Lower leg skin (tissue), 4 donors: ENCODE measurements at regions not wholly inside any gene's neighbourhood (a gene's known extent, or its start where the extent isn't known, plus 50 kb on each side); places are given as distances from the start of the nearest gene placed in this dataset.

Experiments
- DNase-seq, 2 donors: peaks; one replicate each; pipeline ENCODE4 v3.0.0-alpha.2; 2019; ENCODE audit warnings: low spot score in 2 of 2
- H3K4me3 ChIP-seq: fragments of 200-600 bp; sonication (generic); 2 replicates; pipeline ENCODE4 v1.5.1; 2017; ENCODE audit warnings: mild to moderate bottlenecking, low read depth; ENCODE audit not compliant: poor library complexity, severe bottlenecking
- POLR2A ChIP-seq, 2 donors: fragments of 450-650 bp; IDR thresholded peaks; one replicate each; pipeline ENCODE4 v1.6.1; 2016 to 2017; ENCODE audit warnings: antibody characterized with exemption in 2 of 2, mild to moderate bottlenecking in 1 of 2, moderate library complexity in 1 of 2
- WGBS, 2 donors: methylation state at CpG; one replicate each; pipeline ENCODE4 v1.1.5; 2018; 5-methylcytosine and 5-hydroxymethylcytosine counted together
- intact Hi-C: fragments of 100-400 bp; cut with DNase I; formaldehyde crosslinking; loops from one replicate; pipeline ENCODE4 v1.15.0; 2023; ENCODE audit warnings: low total_unique reads
- TF ChIP-seq, protein P1 (sequence below), 3 donors: fragments of 450-650 bp; IDR thresholded peaks; one replicate each; pipeline ENCODE4 v1.5.1; 2016; ENCODE audit warnings: antibody characterized with exemption in 3 of 3, mild to moderate bottlenecking in 3 of 3, moderate library complexity in 2 of 3

DNA sequence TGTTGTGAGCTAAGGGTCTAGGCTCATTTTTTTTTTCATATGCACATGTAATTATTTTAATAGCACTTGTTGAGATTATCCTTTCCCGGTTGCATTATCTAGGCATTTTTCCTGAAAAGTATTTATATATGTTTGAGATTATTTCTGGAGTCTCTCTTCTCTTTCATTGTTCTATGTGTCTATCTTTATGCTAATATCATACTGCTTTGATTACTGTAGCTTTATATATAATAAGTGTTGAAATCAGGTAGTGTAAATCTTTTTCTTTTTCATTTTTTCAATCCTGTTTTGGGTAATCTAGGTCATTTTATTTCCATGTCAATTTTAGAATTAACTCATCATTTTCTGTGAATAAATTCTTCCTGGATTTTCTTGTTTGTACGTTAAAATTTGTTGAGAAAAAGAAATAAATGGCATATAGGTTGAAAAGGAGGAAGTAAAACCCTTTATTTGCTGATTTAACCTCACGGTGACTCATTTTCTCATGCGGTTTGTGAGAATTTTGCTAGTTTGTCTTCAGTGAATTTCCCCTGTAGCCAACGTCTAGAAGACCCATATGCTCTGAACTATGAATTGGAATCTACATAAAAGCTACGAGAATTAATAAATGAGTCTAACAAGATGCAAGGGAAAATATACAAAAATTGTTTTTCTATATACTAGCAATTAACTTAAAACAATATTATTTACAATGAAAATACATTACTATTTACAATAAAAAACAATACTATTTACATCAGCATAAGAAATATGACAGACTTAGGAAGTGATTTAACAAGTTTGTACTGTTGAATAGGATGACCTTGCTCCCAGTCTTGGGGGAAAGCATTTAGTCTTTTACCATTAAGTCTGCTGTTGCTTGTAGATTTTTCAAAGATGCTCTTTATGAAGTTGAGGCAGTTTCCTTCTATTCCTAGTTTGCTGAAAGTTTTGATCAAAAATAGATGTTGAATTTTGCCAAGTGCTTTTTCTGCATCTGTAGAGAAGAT is 105.0 kb downstream of the SNAPC1 start:
- DNase-seq = no peak
- WGBS, 2 donors = 75 to 77% methylated on average over 6 of the region's 6 CpGs
- intact Hi-C loops = no loop called here
- no peak overlapping the region for H3K4me3 ChIP-seq
- TF ChIP-seq POLR2A (IDR thresholded peaks at IDR 0.05) = no peak
- TF ChIP-seq, protein P1, sequence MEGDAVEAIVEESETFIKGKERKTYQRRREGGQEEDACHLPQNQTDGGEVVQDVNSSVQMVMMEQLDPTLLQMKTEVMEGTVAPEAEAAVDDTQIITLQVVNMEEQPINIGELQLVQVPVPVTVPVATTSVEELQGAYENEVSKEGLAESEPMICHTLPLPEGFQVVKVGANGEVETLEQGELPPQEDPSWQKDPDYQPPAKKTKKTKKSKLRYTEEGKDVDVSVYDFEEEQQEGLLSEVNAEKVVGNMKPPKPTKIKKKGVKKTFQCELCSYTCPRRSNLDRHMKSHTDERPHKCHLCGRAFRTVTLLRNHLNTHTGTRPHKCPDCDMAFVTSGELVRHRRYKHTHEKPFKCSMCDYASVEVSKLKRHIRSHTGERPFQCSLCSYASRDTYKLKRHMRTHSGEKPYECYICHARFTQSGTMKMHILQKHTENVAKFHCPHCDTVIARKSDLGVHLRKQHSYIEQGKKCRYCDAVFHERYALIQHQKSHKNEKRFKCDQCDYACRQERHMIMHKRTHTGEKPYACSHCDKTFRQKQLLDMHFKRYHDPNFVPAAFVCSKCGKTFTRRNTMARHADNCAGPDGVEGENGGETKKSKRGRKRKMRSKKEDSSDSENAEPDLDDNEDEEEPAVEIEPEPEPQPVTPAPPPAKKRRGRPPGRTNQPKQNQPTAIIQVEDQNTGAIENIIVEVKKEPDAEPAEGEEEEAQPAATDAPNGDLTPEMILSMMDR (IDR thresholded peaks at IDR 0.05) = no peak

DNA sequence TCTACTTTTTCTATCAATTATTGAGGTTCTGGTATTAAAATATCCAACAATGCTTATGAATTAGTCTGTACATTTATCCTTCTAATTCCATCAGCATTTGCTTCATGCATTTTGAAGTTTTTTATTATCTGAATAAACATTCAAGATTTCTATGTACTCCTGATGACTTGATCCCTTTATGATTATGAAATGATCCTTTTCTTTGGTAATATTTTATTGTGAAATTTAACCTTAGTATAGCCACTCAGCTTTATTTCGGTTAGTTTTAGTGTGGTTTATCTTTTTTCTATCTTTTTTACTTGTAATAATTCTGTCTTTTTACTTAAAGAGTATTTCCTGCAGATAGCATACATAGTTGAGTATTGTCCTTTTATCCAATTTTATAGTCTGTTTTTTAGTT is 106.6 kb downstream of the SNAPC1 start:
- TF ChIP-seq, protein P1 (IDR thresholded peaks at IDR 0.05) = no peak
- TF ChIP-seq POLR2A (IDR thresholded peaks at IDR 0.05) = no peak
- H3K4me3 ChIP-seq = no peak overlapping the region
- DNase-seq = no peak
- 88 to 89% methylated on average over 1 of the region's 1 CpG for WGBS, 2 donors
- intact Hi-C loops = no loop called here

DNA sequence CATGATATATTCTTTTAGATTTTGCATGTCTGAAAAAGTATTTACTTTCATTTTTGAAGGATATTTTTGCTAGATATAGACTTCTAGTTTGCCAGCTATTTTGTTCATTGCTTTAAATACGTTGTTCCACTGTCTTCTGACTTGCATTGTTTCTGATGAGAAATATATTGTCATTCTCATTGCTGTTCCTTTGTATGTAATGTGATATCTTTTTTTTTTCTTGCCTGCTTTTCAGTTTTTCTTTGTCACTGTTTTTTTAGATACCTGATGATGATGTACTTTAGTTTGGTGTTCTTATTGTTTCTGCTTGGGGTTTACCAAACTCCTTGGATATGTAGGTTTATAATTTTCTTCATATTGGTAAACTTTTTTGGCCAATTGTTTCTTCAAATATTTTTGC is 107.9 kb downstream of the SNAPC1 start:
- DNase-seq = no peak
- intact Hi-C loops = no loop called here
- WGBS, 2 donors = 78 to 82% methylated on average over 1 of the region's 1 CpG
- H3K4me3 ChIP-seq = no peak overlapping the region
- TF ChIP-seq POLR2A (IDR thresholded peaks at IDR 0.05) = no peak
- TF ChIP-seq, protein P1 (IDR thresholded peaks at IDR 0.05) = no peak

DNA sequence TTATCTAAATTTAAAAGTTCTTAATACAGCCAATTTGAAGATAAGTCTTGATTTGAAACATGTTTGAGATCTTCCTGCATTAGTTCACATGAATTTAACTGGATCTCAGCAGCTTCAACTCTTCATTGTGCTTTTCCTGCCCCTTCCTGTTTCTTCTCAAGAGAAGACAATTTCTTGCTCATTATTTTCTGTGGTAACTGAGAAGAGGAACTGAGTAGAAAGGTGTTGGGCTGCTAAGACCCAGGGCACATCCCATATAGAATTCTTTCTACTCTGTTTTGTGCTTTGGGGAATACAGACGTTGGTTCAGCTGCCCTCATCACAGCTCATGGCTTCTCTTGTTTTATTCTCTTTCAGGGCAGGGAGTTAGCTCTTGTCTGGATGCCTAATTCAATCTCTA is 110.2 kb downstream of the SNAPC1 start:
- no peak for DNase-seq
- intact Hi-C loops = no loop called here
- 65 to 67% methylated on average over 1 of the region's 1 CpG for WGBS, 2 donors

DNA sequence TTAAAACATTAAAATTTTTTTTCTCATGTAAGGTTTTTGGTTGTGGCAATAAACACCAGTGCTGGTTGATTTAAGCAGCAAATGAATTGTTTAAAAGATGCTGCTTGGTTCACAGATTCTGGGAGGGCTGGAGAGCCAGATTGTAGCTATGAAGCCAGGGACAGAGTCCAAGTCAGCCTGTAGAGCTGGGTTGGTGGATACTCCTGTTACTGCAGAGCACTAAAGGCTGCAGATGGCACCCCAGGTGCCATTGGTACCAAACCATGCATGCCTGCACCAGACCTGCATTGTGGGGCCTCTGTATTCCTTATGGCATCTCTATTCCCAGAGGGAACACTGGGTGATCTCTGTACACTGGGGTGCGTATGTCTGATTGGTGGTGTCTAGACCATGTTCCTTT is 113.3 kb downstream of the SNAPC1 start:
- DNase-seq = no peak
- intact Hi-C loops = no loop called here
- no peak for TF ChIP-seq POLR2A (IDR thresholded peaks at IDR 0.05)
- TF ChIP-seq, protein P1 (IDR thresholded peaks at IDR 0.05) = no peak
- H3K4me3 ChIP-seq = no peak overlapping the region
- 82 to 100% methylated on average over 1 of the region's 1 CpG for WGBS, 2 donors

More for the DNA sequence above, 110.2 kb downstream of the SNAPC1 start:
- H3K4me3 ChIP-seq = no peak overlapping the region
- no peak for TF ChIP-seq POLR2A (IDR thresholded peaks at IDR 0.05)
- TF ChIP-seq, protein P1 (IDR thresholded peaks at IDR 0.05) = no peak
